Suprapubic skin (tissue), 4 donors: ENCODE measurements at regions not wholly inside any gene's neighbourhood (a gene's known extent, or its start where the extent isn't known, plus 50 kb on each side); places are given as distances from the start of the nearest gene placed in this dataset.

Source experiments
- DNase-seq, 2 donors: peaks; one replicate each; pipeline ENCODE4 v3.0.0-alpha.2; 2019; ENCODE audit warnings: low spot score in 2 of 2
- H3K27ac ChIP-seq: fragments of 200-600 bp; sonication (generic); one replicate; pipeline ENCODE4 v1.5.1; 2019
- H3K27me3 ChIP-seq: fragments of 200-600 bp; sonication (generic); one replicate; pipeline ENCODE4 v1.5.1; 2019
- H3K36me3 ChIP-seq: fragments of 200-600 bp; sonication (generic); one replicate; pipeline ENCODE4 v1.5.1; 2019
- H3K4me1 ChIP-seq: fragments of 200-600 bp; sonication (generic); one replicate; pipeline ENCODE4 v1.5.1; 2019
- H3K4me3 ChIP-seq: fragments of 200-600 bp; sonication (generic); one replicate; pipeline ENCODE4 v1.5.1; 2019; ENCODE audit warnings: mild to moderate bottlenecking
- H3K9me3 ChIP-seq: fragments of 200-600 bp; sonication (generic); one replicate; pipeline ENCODE4 v1.5.1; 2019
- EP300 ChIP-seq: sonication (generic); formaldehyde crosslinking; IDR thresholded peaks from one replicate; pipeline ENCODE4 v1.6.1; 2017; ENCODE audit warnings: antibody characterized with exemption
- POLR2A ChIP-seq, 2 donors: fragments of 450-650 bp; IDR thresholded peaks; one replicate each; pipeline ENCODE4 v1.6.1; 2017; ENCODE audit warnings: antibody characterized with exemption in 2 of 2, mild to moderate bottlenecking in 2 of 2, moderate library complexity in 2 of 2
- POLR2AphosphoS5 ChIP-seq, 3 donors: sonication (generic); formaldehyde crosslinking; IDR thresholded peaks; one replicate each; pipeline ENCODE4 v1.6.1; 2017; ENCODE audit warnings: antibody characterized with exemption in 3 of 3
- WGBS: methylation state at CpG from one replicate; pipeline ENCODE4 v1.1.5; 2018; 5-methylcytosine and 5-hydroxymethylcytosine counted together
- TF ChIP-seq, protein P1 (sequence below), 2 donors: fragments of 200-600 bp in 1 of 2; fragments of 450-650 bp in 1 of 2; sonication (generic) in 1 of 2; IDR thresholded peaks; one replicate each; pipeline ENCODE4 v1.5.1; 2016 to 2019; ENCODE audit warnings: antibody characterized with exemption in 2 of 2, mild to moderate bottlenecking in 1 of 2, moderate library complexity in 1 of 2

DNA sequence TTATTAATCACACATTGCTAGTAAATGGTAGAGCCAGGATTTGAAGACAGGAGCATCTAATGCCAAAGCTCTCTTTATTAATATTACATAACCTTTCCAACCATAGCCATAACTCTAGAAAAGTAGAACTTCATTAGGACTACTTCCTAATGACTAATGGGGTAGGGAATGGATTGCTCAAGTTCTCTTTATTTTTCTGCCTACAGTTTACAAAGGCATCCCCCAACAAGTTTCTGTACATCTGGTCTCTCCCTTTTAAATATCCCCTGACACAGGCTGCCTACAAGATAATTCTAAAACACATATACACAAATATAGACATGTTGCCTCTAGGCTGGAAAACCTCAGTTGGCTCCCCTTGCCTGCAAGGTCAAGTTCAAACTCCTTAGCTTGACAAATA is 534.9 kb downstream of the SOX6 start:
- TF ChIP-seq, protein P1, sequence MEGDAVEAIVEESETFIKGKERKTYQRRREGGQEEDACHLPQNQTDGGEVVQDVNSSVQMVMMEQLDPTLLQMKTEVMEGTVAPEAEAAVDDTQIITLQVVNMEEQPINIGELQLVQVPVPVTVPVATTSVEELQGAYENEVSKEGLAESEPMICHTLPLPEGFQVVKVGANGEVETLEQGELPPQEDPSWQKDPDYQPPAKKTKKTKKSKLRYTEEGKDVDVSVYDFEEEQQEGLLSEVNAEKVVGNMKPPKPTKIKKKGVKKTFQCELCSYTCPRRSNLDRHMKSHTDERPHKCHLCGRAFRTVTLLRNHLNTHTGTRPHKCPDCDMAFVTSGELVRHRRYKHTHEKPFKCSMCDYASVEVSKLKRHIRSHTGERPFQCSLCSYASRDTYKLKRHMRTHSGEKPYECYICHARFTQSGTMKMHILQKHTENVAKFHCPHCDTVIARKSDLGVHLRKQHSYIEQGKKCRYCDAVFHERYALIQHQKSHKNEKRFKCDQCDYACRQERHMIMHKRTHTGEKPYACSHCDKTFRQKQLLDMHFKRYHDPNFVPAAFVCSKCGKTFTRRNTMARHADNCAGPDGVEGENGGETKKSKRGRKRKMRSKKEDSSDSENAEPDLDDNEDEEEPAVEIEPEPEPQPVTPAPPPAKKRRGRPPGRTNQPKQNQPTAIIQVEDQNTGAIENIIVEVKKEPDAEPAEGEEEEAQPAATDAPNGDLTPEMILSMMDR (IDR thresholded peaks at IDR 0.05): no peak
- TF ChIP-seq POLR2A (IDR thresholded peaks at IDR 0.05) (no peak), EP300 (no peak), POLR2AphosphoS5 (IDR thresholded peaks at IDR 0.05) (no peak)
- Histone ChIP-seq H3K27ac (no peak overlapping the region), H3K36me3 (no peaks in the 10 kb centered on the region), H3K4me1 (peaks cover 32% of the 10 kb centered on the region), H3K4me3 (no peak overlapping the region), H3K27me3 (peaks cover 8% of the 10 kb centered on the region), H3K9me3 (no peaks in the 10 kb centered on the region)
- DNase-seq: no peak

DNA sequence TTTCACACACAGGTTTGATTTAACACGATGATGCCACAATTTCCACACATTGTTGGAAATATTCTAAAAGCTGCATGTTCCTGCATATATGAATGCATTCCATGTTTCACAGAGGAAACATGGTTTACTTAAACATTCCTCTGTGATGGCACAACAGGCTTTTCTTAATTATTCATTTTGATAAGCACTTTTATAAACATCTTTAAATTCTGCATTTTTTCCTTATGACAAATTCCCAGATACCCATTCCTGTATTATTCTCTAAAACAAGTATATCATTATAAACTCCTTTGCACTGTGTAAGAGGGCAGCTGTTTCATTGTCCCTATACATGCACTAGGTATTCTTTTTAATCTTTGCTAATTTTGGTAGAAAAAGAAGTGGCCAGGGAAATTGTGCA is 532.3 kb downstream of the SOX6 start:
- WGBS: 78% methylated on average over 1 of the region's 1 CpG
- peaks cover 15% of the 10 kb centered on the region for H3K4me1 ChIP-seq
- no peak overlapping the region for H3K4me3 ChIP-seq
- H3K27me3 ChIP-seq: peaks cover 8% of the 10 kb centered on the region
- H3K36me3 ChIP-seq: no peaks in the 10 kb centered on the region
- no peaks in the 10 kb centered on the region for H3K9me3 ChIP-seq
- DNase-seq: no peak
- no peak overlapping the region for H3K27ac ChIP-seq
- TF ChIP-seq, protein P1 (IDR thresholded peaks at IDR 0.05): no peak
- no peak for TF ChIP-seq POLR2AphosphoS5 (IDR thresholded peaks at IDR 0.05)

DNA sequence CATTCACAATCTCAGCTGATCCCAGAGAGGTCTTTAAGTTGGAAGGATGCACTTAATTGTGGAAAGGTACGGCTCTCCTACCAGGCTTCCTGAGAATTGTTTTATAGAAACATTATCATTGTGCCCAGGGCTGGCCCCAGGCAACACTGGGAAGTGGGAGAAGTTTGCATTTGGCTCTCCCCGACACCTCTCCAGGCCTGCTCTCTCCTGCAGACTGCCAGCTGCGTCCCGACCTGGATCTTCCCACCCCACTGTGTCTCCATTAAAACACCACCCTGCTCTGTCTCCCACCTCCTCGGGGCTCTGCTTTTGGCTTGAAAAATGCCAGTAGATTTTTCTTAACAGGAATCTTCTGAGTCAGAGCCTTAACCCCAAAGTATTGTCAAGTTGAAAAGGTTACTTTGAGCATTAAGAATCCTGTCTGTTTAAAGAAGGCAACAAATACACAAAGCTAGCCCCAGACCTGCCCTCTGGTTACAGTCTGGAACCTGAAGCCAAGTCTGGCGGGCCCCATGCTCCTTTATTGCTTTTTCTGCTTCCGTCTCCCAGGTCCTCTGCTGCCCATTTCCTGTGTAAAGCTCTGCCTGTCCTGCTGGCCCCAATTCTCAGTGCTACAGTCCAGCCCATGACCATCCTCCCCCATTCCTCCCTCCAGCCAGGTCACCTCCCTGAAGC is 530.2 kb downstream of the SOX6 start:
- Histone ChIP-seq H3K4me1 (peaks cover 7% of the 10 kb centered on the region), H3K36me3 (no peaks in the 10 kb centered on the region), H3K4me3 (no peak overlapping the region), H3K27ac (no peak overlapping the region), H3K27me3 (peaks cover 8% of the 10 kb centered on the region), H3K9me3 (no peaks in the 10 kb centered on the region)
- TF ChIP-seq, protein P1 (IDR thresholded peaks at IDR 0.05): no peak
- TF ChIP-seq EP300: no peak
- no peak for TF ChIP-seq POLR2A (IDR thresholded peaks at IDR 0.05)
- no peak for TF ChIP-seq POLR2AphosphoS5 (IDR thresholded peaks at IDR 0.05)
- DNase-seq: no peak
- WGBS: 52% methylated on average over 6 of the region's 7 CpGs

DNA sequence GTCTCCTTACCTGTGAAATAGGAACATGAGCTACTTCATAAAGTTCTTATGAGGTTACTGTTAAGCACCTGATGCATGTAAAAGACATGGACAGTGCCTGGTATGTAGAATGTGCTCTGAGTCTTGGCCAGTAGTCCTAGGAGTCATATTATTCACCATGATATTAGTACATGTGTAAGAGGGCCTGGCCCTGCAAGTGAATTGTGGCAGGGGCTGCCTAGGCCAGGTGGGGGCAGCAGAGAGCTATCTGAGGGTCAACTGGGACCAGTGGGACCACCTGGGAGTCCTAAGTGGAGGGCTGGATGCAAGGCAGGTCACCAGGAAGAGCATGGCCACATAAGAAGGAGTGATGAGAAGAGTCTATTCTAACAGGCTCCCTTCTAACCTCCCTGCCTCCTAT is 529.5 kb downstream of the SOX6 start:
- no peak for DNase-seq
- H3K4me3 ChIP-seq: no peak overlapping the region
- peaks cover 8% of the 10 kb centered on the region for H3K27me3 ChIP-seq
- no peaks in the 10 kb centered on the region for H3K9me3 ChIP-seq
- TF ChIP-seq, protein P1 (IDR thresholded peaks at IDR 0.05): peak in 1 of 2 donors; percentile 37
- no peak for TF ChIP-seq POLR2AphosphoS5 (IDR thresholded peaks at IDR 0.05)
- peaks cover 7% of the 10 kb centered on the region for H3K4me1 ChIP-seq
- no peaks in the 10 kb centered on the region for H3K36me3 ChIP-seq
- no peak overlapping the region for H3K27ac ChIP-seq

DNA sequence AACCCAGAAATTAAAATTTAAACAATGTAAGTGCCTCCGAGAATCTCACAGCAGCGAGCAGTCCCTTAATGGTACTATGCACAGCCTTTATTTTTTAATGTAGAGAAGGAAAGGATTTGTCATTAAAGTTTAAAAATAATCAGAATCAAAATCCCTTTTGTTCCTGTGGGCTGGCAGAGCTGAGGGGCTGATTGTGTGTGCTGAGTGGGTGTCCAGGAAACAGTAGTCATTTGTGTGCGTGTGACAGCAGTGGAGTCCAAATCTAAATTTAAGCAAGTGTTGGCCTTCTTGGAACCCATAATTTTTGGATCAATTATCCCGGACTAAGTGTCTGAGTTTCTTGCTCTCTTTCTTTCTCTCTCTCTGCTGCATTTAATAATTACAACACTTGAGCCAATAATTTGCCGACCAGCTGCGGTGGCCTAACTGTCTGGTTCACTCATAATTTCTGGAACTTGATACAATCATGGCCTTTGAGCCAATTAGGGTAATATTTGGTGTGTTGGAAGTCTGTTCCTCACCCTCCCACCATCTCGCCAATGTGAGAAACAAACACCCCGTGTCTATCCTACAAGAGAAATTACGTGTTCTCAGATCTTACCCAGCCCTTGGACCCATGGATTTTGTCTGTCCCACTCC is 528.0 kb downstream of the SOX6 start:
- WGBS: 62% methylated on average over 9 of the region's 9 CpGs
- peaks cover 8% of the 10 kb centered on the region for H3K27me3 ChIP-seq
- no peaks in the 10 kb centered on the region for H3K9me3 ChIP-seq
- H3K4me3 ChIP-seq: no peak overlapping the region
- H3K27ac ChIP-seq: no peak overlapping the region
- TF ChIP-seq, protein P1 (IDR thresholded peaks at IDR 0.05): no peak
- no peak for TF ChIP-seq POLR2A (IDR thresholded peaks at IDR 0.05)
- no peak for TF ChIP-seq EP300
- TF ChIP-seq POLR2AphosphoS5 (IDR thresholded peaks at IDR 0.05): no peak
- DNase-seq: no peak
- H3K36me3 ChIP-seq: no peaks in the 10 kb centered on the region
- peaks cover 7% of the 10 kb centered on the region for H3K4me1 ChIP-seq
